ENCODE measurements at regions not wholly inside any gene's neighbourhood (a gene's known extent, or its start where the extent isn't known, plus 50 kb on each side); places are given as distances from the start of the nearest gene placed in this dataset.

- no peaks in the 10 kb centered on the region for H3K79me2 ChIP-seq (ENCODE audit: low read depth)
- no peak overlapping the region for H2AFZ ChIP-seq (replicated peaks)
- no peaks in the 10 kb centered on the region for H3F3A ChIP-seq (ENCODE audit: low read depth)
- Mint-ChIP-seq H3K27ac (no peak overlapping the region), H3K9me3 (peaks cover 9% of the 10 kb centered on the region), H3K4me3 (no peak overlapping the region), H3K27me3 (ENCODE audit: insufficient read depth, low read depth) (no peaks in the 10 kb centered on the region), H3K4me1 (peaks cover 8% of the 10 kb centered on the region), H3K36me3 (peaks cover 2% of the 10 kb centered on the region)
- no peak overlapping the region for H3K9ac ChIP-seq
- H3K4me3 ChIP-seq, result no peak overlapping the region
- H3K27me3 ChIP-seq, result no peaks in the 10 kb centered on the region
- no peaks in the 10 kb centered on the region for H4K20me1 ChIP-seq (ENCODE audit: low read depth)
- H3K9me3 ChIP-seq (ENCODE audit: low read depth), result no peaks in the 10 kb centered on the region
- no peak overlapping the region for H3K27ac ChIP-seq
- no peak for DNase-seq (ENCODE audit: low spot score)
- TF ChIP-seq EZH2phosphoT487 (IDR thresholded peaks at IDR 0.05) (no peak), CTCF (IDR thresholded peaks at IDR 0.05) (no peak), EZH2 (IDR thresholded peaks at IDR 0.05) (no peak)
- H3K36me3 ChIP-seq, result no peaks in the 10 kb centered on the region
- H3K4me1 ChIP-seq, result peaks cover 4% of the 10 kb centered on the region
- H3K4me2 ChIP-seq, result no peak overlapping the region
Measured at GRCh38 chr2:129656081-129656598, 323.3 kb upstream of the RAB6C start.

- H3K9ac ChIP-seq, result no peak overlapping the region
- Mint-ChIP-seq H3K4me1 (peaks cover 8% of the 10 kb centered on the region), H3K27me3 (ENCODE audit: insufficient read depth, low read depth) (no peaks in the 10 kb centered on the region), H3K9me3 (peaks cover 9% of the 10 kb centered on the region), H3K27ac (no peak overlapping the region), H3K4me3 (no peak overlapping the region), H3K36me3 (peaks cover 2% of the 10 kb centered on the region)
- H4K20me1 ChIP-seq (ENCODE audit: low read depth), result no peaks in the 10 kb centered on the region
- H3K27me3 ChIP-seq, result no peaks in the 10 kb centered on the region
- no peaks in the 10 kb centered on the region for H3K9me3 ChIP-seq (ENCODE audit: low read depth)
- H3K4me1 ChIP-seq, result peaks cover 4% of the 10 kb centered on the region
- H3K4me2 ChIP-seq, result no peak overlapping the region
- H3K36me3 ChIP-seq, result no peaks in the 10 kb centered on the region
- no peak for DNase-seq (ENCODE audit: low spot score)
- no peak overlapping the region for H3K27ac ChIP-seq
- TF ChIP-seq EZH2phosphoT487 (IDR thresholded peaks at IDR 0.05) (no peak), CTCF (IDR thresholded peaks at IDR 0.05) (no peak), EZH2 (IDR thresholded peaks at IDR 0.05) (no peak)
- no peaks in the 10 kb centered on the region for H3K79me2 ChIP-seq (ENCODE audit: low read depth)
- no peaks in the 10 kb centered on the region for H3F3A ChIP-seq (ENCODE audit: low read depth)
- H3K4me3 ChIP-seq, result no peak overlapping the region
- no peak overlapping the region for H2AFZ ChIP-seq (replicated peaks)
Measured at GRCh38 chr2:129658430-129658829, 321.0 kb upstream of the RAB6C start.

GRCh38 chr2:129661935-129662334 is 317.5 kb upstream of the RAB6C start:
- H3K4me1 Mint-ChIP-seq, result peaks cover 7% of the 10 kb centered on the region
- Histone ChIP-seq H3K27ac (no peak overlapping the region), H3K4me1 (peaks cover 4% of the 10 kb centered on the region), H3K36me3 (no peaks in the 10 kb centered on the region), H3K79me2 (ENCODE audit: low read depth) (no peaks in the 10 kb centered on the region), H3K9me3 (ENCODE audit: low read depth) (no peaks in the 10 kb centered on the region), H3K9ac (no peak overlapping the region), H3F3A (ENCODE audit: low read depth) (no peaks in the 10 kb centered on the region), H3K4me3 (no peak overlapping the region), H3K4me2 (no peak overlapping the region), H4K20me1 (ENCODE audit: low read depth) (no peaks in the 10 kb centered on the region), H3K27me3 (no peaks in the 10 kb centered on the region), H2AFZ (replicated peaks) (no peak overlapping the region)
- peaks cover 9% of the 10 kb centered on the region for H3K9me3 Mint-ChIP-seq
- TF ChIP-seq CTCF (IDR thresholded peaks at IDR 0.05) (peak; percentile 31), EZH2 (IDR thresholded peaks at IDR 0.05) (no peak), EZH2phosphoT487 (IDR thresholded peaks at IDR 0.05) (no peak)
- DNase-seq (ENCODE audit: low spot score), result no peak
- H3K4me3 Mint-ChIP-seq, result no peak overlapping the region
- no peaks in the 10 kb centered on the region for H3K27me3 Mint-ChIP-seq (ENCODE audit: insufficient read depth, low read depth)
- peaks cover 4% of the 10 kb centered on the region for H3K36me3 Mint-ChIP-seq
- no peak overlapping the region for H3K27ac Mint-ChIP-seq

Measured in neural progenitor cell (in vitro differentiated cells).